ENCODE measurements at regions not wholly inside any gene's neighbourhood (a gene's known extent, or its start where the extent isn't known, plus 50 kb on each side); places are given as distances from the start of the nearest gene placed in this dataset.
"Not testable (repeated sequence)": the region's sequence is repeated elsewhere in the genome, so short reads cannot be mapped to it uniquely, and the experiment has no call there.

DNA sequence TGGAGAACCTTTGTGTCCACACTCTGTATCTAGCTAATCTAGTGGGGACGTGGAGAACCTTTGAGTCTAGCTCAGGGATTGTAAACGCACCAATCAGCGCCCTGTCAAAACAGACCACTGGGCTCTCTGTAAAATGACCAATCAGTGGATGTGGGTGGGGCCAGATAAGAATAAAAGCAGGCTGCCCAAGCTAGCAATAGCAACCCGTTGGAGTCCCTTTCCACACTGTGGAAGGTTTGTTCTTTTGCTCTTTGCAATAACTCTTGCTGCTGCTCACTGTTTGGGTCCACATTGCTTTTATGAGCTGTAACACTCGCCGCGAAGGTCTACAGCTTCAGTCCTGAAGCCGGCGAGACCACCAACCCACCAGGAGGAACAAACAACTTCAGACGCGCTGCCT lies 187.7 kb upstream of the NLRP1 start:
- H3K9me1 ChIP-seq (ENCODE audit: control insufficient read depth, extremely low read depth, insufficient read depth, low read length); dilution Hi-C loops (cut with MboI; ENCODE audit: extremely low pct_ligation_motif_present, low sequenced_read_pairs); H3K36me3 ChIP-seq (ENCODE audit: control insufficient read depth in 2 of 2, extremely low read depth in 1 of 2, insufficient read depth in 2 of 2, low read length in 2 of 2); H3K9ac ChIP-seq (ENCODE audit: control insufficient read depth, extremely low read depth, insufficient read depth, low read length); H3K4me3 ChIP-seq (ENCODE audit: control insufficient read depth in 2 of 3, extremely low read depth in 1 of 3, insufficient read depth in 2 of 3, low read depth in 1 of 3, low read length in 3 of 3); H3K9me3 ChIP-seq (ENCODE audit: control insufficient read depth, low read depth, low read length); H3K79me2 ChIP-seq (ENCODE audit: control insufficient read depth, insufficient read depth, low read length); H3K4me2 ChIP-seq (ENCODE audit: control insufficient read depth, extremely low read depth, insufficient read depth, low read depth, low read length); H4K20me1 ChIP-seq (ENCODE audit: control insufficient read depth, extremely low read depth, insufficient read depth, low read length); H2AFZ ChIP-seq (ENCODE audit: control insufficient read depth, low read length); FAIRE-seq; DNase-seq (ENCODE audit: low read depth, low spot score); H3K27ac ChIP-seq (ENCODE audit: control insufficient read depth, insufficient read depth, low read length); H3K4me1 ChIP-seq (ENCODE audit: control insufficient read depth, extremely low read depth, insufficient read depth, low read length): not testable (repeated sequence)
- peaks cover 70% of the 10 kb centered on the region for H3K27me3 ChIP-seq (ENCODE audit: control insufficient read depth, extremely low read depth, insufficient read depth, low read length)

DNA sequence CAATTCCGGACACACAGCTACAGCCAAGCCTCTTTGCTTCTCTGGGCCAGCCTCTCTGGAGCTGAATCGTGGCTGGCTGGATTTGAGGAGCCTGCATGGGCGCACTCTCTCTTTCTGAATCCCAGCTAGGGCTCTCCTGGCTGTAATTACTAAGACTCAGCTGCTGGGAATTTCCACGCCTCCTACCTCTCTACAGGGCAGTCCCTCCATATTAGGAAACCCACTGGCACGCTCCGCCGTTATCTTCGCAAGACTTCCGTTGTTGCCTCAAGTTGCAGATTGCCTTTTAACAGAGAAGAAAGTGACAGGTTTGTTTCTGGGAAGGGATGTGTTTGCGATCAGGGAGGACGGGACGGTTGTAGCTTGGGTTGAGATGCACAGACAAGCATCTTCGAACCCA lies 188.4 kb upstream of the NLRP1 start:
- no peaks in the 10 kb centered on the region for H3K9me1 ChIP-seq (ENCODE audit: control insufficient read depth, extremely low read depth, insufficient read depth, low read length)
- H3K4me3 ChIP-seq (ENCODE audit: control insufficient read depth in 2 of 3, extremely low read depth in 1 of 3, insufficient read depth in 2 of 3, low read depth in 1 of 3, low read length in 3 of 3) = no peak overlapping the region
- FAIRE-seq (no peak), DNase-seq (ENCODE audit: low read depth, low spot score) (no peak)
- H4K20me1 ChIP-seq (ENCODE audit: control insufficient read depth, extremely low read depth, insufficient read depth, low read length) = peaks cover 7% of the 10 kb centered on the region
- no peak for TF ChIP-seq EZH2 (IDR thresholded peaks at IDR 0.05; ENCODE audit: low read length)
- TF ChIP-seq, protein P1, sequence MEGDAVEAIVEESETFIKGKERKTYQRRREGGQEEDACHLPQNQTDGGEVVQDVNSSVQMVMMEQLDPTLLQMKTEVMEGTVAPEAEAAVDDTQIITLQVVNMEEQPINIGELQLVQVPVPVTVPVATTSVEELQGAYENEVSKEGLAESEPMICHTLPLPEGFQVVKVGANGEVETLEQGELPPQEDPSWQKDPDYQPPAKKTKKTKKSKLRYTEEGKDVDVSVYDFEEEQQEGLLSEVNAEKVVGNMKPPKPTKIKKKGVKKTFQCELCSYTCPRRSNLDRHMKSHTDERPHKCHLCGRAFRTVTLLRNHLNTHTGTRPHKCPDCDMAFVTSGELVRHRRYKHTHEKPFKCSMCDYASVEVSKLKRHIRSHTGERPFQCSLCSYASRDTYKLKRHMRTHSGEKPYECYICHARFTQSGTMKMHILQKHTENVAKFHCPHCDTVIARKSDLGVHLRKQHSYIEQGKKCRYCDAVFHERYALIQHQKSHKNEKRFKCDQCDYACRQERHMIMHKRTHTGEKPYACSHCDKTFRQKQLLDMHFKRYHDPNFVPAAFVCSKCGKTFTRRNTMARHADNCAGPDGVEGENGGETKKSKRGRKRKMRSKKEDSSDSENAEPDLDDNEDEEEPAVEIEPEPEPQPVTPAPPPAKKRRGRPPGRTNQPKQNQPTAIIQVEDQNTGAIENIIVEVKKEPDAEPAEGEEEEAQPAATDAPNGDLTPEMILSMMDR (optimal IDR thresholded peaks at IDR 0.05 in 1 of 3, IDR thresholded peaks at IDR 0.05 in 1 of 3, conservative IDR thresholded peaks at IDR 0.05 in 1 of 3; ENCODE audit: extremely low read depth in 1 of 3, insufficient read depth in 2 of 3, low read length in 3 of 3) = no peak
- H3K9me3 ChIP-seq (ENCODE audit: control insufficient read depth, low read depth, low read length) = peaks cover 6% of the 10 kb centered on the region
- H3K4me1 ChIP-seq (ENCODE audit: control insufficient read depth, extremely low read depth, insufficient read depth, low read length) = peaks cover 8% of the 10 kb centered on the region
- H3K9ac ChIP-seq (ENCODE audit: control insufficient read depth, extremely low read depth, insufficient read depth, low read length) = no peak overlapping the region
- peaks cover 70% of the 10 kb centered on the region for H3K27me3 ChIP-seq (ENCODE audit: control insufficient read depth, extremely low read depth, insufficient read depth, low read length)
- H3K27ac ChIP-seq (ENCODE audit: control insufficient read depth, insufficient read depth, low read length) = no peak overlapping the region
- H2AFZ ChIP-seq (ENCODE audit: control insufficient read depth, low read length) = no peak overlapping the region
- no peak overlapping the region for H3K4me2 ChIP-seq (ENCODE audit: control insufficient read depth, extremely low read depth, insufficient read depth, low read depth, low read length)
- dilution Hi-C loops (cut with MboI; ENCODE audit: extremely low pct_ligation_motif_present, low sequenced_read_pairs) = no loop called here
- no peaks in the 10 kb centered on the region for H3K79me2 ChIP-seq (ENCODE audit: control insufficient read depth, insufficient read depth, low read length)
- no peaks in the 10 kb centered on the region for H3K36me3 ChIP-seq (ENCODE audit: control insufficient read depth in 2 of 2, extremely low read depth in 1 of 2, insufficient read depth in 2 of 2, low read length in 2 of 2)

DNA sequence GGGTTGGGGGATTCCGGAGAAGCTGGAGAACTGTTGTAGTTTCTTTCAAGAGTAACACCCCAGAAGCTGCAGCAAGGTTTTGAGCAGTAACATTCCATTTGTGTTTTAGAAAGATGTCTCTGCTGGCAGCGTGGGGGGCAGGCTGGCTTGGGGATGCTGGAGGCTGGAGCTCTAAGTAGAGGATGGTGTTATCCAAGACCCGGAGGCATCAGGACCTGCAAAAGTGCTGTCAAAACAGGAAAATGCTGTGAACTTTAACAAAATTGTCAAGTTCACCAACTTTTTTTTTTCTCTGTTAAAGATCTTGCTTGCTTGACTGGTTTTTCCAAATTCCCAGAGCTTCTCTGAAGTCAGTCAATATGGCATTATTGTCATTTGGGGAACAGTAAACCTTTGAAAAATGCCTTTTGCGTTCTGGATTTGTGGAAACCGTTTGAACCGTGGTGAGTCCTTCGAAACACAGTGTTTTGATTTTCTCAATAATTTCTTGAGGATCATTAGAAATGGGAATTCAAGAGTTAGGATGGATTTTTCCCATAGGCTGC lies 189.6 kb upstream of the NLRP1 start:
- H3K79me2 ChIP-seq (ENCODE audit: control insufficient read depth, insufficient read depth, low read length) = no peaks in the 10 kb centered on the region
- dilution Hi-C loops (cut with MboI; ENCODE audit: extremely low pct_ligation_motif_present, low sequenced_read_pairs) = no loop called here

More for the DNA sequence above, 189.6 kb upstream of the NLRP1 start:
- Histone ChIP-seq H3K27ac (ENCODE audit: control insufficient read depth, insufficient read depth, low read length) (no peak overlapping the region), H3K36me3 (ENCODE audit: control insufficient read depth in 2 of 2, extremely low read depth in 1 of 2, insufficient read depth in 2 of 2, low read length in 2 of 2) (no peaks in the 10 kb centered on the region), H3K4me3 (ENCODE audit: control insufficient read depth in 2 of 3, extremely low read depth in 1 of 3, insufficient read depth in 2 of 3, low read depth in 1 of 3, low read length in 3 of 3) (no peak overlapping the region), H3K9me3 (ENCODE audit: control insufficient read depth, low read depth, low read length) (peaks cover 6% of the 10 kb centered on the region), H4K20me1 (ENCODE audit: control insufficient read depth, extremely low read depth, insufficient read depth, low read length) (peaks cover 7% of the 10 kb centered on the region), H3K4me1 (ENCODE audit: control insufficient read depth, extremely low read depth, insufficient read depth, low read length) (peaks cover 8% of the 10 kb centered on the region), H3K4me2 (ENCODE audit: control insufficient read depth, extremely low read depth, insufficient read depth, low read depth, low read length) (no peak overlapping the region), H3K9ac (ENCODE audit: control insufficient read depth, extremely low read depth, insufficient read depth, low read length) (no peak overlapping the region), H3K27me3 (ENCODE audit: control insufficient read depth, extremely low read depth, insufficient read depth, low read length) (peaks cover 74% of the 10 kb centered on the region), H2AFZ (ENCODE audit: control insufficient read depth, low read length) (no peak overlapping the region), H3K9me1 (ENCODE audit: control insufficient read depth, extremely low read depth, insufficient read depth, low read length) (no peaks in the 10 kb centered on the region)
- TF ChIP-seq, protein P1 (optimal IDR thresholded peaks at IDR 0.05 in 1 of 3, IDR thresholded peaks at IDR 0.05 in 1 of 3, conservative IDR thresholded peaks at IDR 0.05 in 1 of 3; ENCODE audit: extremely low read depth in 1 of 3, insufficient read depth in 2 of 3, low read length in 3 of 3) = no peak
- TF ChIP-seq EZH2 (IDR thresholded peaks at IDR 0.05; ENCODE audit: low read length) = no peak
- no peak for FAIRE-seq
- no peak for DNase-seq (ENCODE audit: low read depth, low spot score)

All from keratinocyte (primary cell).